K562 (cell line): ENCODE measurements at regions not wholly inside any gene's neighbourhood (a gene's known extent, or its start where the extent isn't known, plus 50 kb on each side); places are given as distances from the start of the nearest gene placed in this dataset.

Experiments used
- C11orf30 ChIP-seq: fragments of 450-650 bp; IDR thresholded peaks from 2 replicates; pipeline ENCODE4 v1.6.1; 2016; ENCODE audit warnings: low read depth, mild to moderate bottlenecking
- CAMTA2 ChIP-seq: fragments of 250-450 bp; sonication (Bioruptor Pico); conservative IDR thresholded peaks from 2 replicates; pipeline ENCODE4 v1.5.1; 2022
- CEBPB ChIP-seq: fragments of 450-650 bp; IDR thresholded peaks from 2 replicates; pipeline ENCODE4 v1.6.1; 2016; ENCODE audit warnings: missing genetic modification characterization, missing compliant biosample characterization
- EHMT2 ChIP-seq: fragments of 450-650 bp; IDR thresholded peaks from 2 replicates; pipeline ENCODE4 v1.6.1; 2018; ENCODE audit warnings: antibody characterized with exemption
- GABPB1 ChIP-seq: sonication (generic); formaldehyde crosslinking; IDR thresholded peaks from 2 replicates; pipeline ENCODE4 v1.8.0; 2022; ENCODE audit warnings: mild to moderate bottlenecking, missing genetic modification reagents
- HNRNPK ChIP-seq: fragments of 200-400 bp; formaldehyde crosslinking; IDR thresholded peaks from one replicate; pipeline ENCODE4 v1.6.1; 2018; ENCODE audit warnings: mild to moderate bottlenecking, low read depth, low read length; ENCODE audit not compliant: poor library complexity, severe bottlenecking
- KAT7 ChIP-seq: sonication (generic); formaldehyde crosslinking; IDR thresholded peaks from 2 replicates; pipeline ENCODE4 v1.8.0; 2022; ENCODE audit warnings: missing genetic modification reagents, mild to moderate bottlenecking, borderline replicate concordance
- MTF1 ChIP-seq: fragments of 250-450 bp; sonication (Bioruptor Pico); IDR thresholded peaks from 2 replicates; pipeline ENCODE4 v1.9.0; 2021; ENCODE audit warnings: moderate library complexity, mild to moderate bottlenecking, inconsistent platforms, borderline replicate concordance
- RBM22 ChIP-seq: fragments of 200-400 bp; formaldehyde crosslinking; IDR thresholded peaks from 2 replicates; pipeline ENCODE4 v1.6.1; 2018; ENCODE audit warnings: low read length, low read depth; ENCODE audit not compliant: poor library complexity, severe bottlenecking
- RHOXF2B ChIP-seq: fragments of 250-450 bp; sonication (Bioruptor Pico); conservative IDR thresholded peaks from 2 replicates; pipeline ENCODE4 v1.5.1; 2021
- SIN3B ChIP-seq: fragments of 450-650 bp; IDR thresholded peaks from 2 replicates; pipeline ENCODE4 v1.6.1; 2017; ENCODE audit warnings: low read depth, mild to moderate bottlenecking, moderate library complexity
- SREBF2 ChIP-seq: sonication (generic); formaldehyde crosslinking; IDR thresholded peaks from 2 replicates; pipeline ENCODE4 v1.4.0; 2020; ENCODE audit warnings: mild to moderate bottlenecking, missing genetic modification reagents
- SRSF9 ChIP-seq: fragments of 200-400 bp; formaldehyde crosslinking; IDR thresholded peaks from 2 replicates; pipeline ENCODE4 v1.6.1; 2017; ENCODE audit warnings: low read depth, low read length, borderline replicate concordance
- TAF1 ChIP-seq: IDR thresholded peaks from 2 replicates; pipeline ENCODE4 v1.6.1; 2011; ENCODE audit warnings: mild to moderate bottlenecking, low read length, moderate library complexity; ENCODE audit not compliant: insufficient read depth, control insufficient read depth, severe bottlenecking; ENCODE audit errors: extremely low read depth
- ZBTB17 ChIP-seq: fragments of 450-650 bp; formaldehyde crosslinking; IDR thresholded peaks from 2 replicates; pipeline ENCODE4 v1.4.0; 2020; ENCODE audit warnings: mild to moderate bottlenecking
- ZFP36 ChIP-seq: fragments of 150-350 bp; IDR thresholded peaks from 2 replicates; pipeline ENCODE4 v1.6.1; 2018; ENCODE audit warnings: low read length, low read depth; ENCODE audit not compliant: partially characterized antibody
- ZNF121 ChIP-seq: sonication (generic); formaldehyde crosslinking; conservative IDR thresholded peaks from 2 replicates; pipeline ENCODE4 v1.8.0; 2022; ENCODE audit warnings: missing genetic modification reagents
- ZNF134 ChIP-seq: fragments of 250-450 bp; sonication (Bioruptor Pico); conservative IDR thresholded peaks from 2 replicates; pipeline ENCODE4 v1.4.0; 2020
- ZNF197 ChIP-seq: fragments of 200-800 bp; sonication (Bioruptor generic); IDR thresholded peaks from 2 replicates; pipeline ENCODE4 v1.6.1; 2016; ENCODE audit warnings: low read depth, missing genetic modification characterization, missing compliant biosample characterization
- ZNF444 ChIP-seq: fragments of 250-450 bp; sonication (Bioruptor Pico); IDR thresholded peaks from 2 replicates; pipeline ENCODE4 v1.4.0; 2020; ENCODE audit warnings: mild to moderate bottlenecking, moderate library complexity
- TF ChIP-seq, protein P1 (sequence below): sonication (generic); formaldehyde crosslinking; IDR thresholded peaks from 2 replicates; pipeline ENCODE4 v1.9.0; 2022; ENCODE audit warnings: mild to moderate bottlenecking, missing genetic modification reagents
- TF ChIP-seq, protein P2 (sequence below): IDR thresholded peaks from 2 replicates; pipeline ENCODE4 v1.6.1; 2011; ENCODE audit warnings: borderline replicate concordance, low read depth, mild to moderate bottlenecking, moderate library complexity, low read length; ENCODE audit not compliant: insufficient read depth, poor library complexity, severe bottlenecking
- TF ChIP-seq, protein P3 (sequence below): fragments of 250-450 bp; sonication (Bioruptor Pico); IDR thresholded peaks from 2 replicates; pipeline ENCODE4 v1.8.0; 2022; ENCODE audit warnings: moderate library complexity, mild to moderate bottlenecking, inconsistent platforms
- TF ChIP-seq, protein P4 (sequence below): fragments of 450-650 bp; IDR thresholded peaks from 2 replicates; pipeline ENCODE4 v1.6.1; 2017; ENCODE audit warnings: antibody characterized with exemption, mild to moderate bottlenecking

DNA sequence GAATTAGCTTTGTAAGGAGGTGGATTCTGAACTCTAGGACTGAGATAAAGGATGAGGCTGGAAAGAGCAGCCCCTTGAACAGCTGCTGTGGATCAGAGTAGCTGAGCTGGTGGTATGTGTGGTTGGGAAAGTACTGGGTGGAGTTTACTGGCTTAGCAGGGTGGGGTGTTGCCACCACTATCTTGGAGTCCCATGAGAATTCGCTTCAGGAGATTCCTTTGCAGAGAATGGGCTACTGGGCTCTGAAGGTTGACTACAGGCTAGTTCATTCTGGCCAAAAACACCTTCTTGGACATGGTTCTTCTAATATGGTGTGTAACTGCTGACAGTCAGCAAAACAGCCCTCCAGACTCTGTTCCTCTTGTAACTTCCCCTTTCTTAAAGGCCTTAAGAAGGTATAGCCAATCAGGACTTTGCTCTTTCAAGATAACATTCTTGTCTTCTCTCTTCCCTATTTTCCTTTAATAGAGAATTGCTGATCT lies 52.7 kb downstream of the TET3 start (continued):
- TF ChIP-seq HNRNPK (no peak), CEBPB (tag) (peak; percentile 30; the same call in 1 of the 2 replicates), C11orf30 (peak; percentile 95), ZNF134 (no peak), ZFP36 (no peak), SREBF2 (CRISPR knock-in tag) (no peak), KAT7 (CRISPR knock-in tag) (peak; percentile 32; the same call in 1 of the 2 replicates), TAF1 (no peak), RBM22 (no peak), ZNF444 (no peak), GABPB1 (CRISPR knock-in tag) (no peak), ZNF121 (no peak), SIN3B (no peak), RHOXF2B (CRISPR knock-in tag) (no peak), MTF1 (CRISPR knock-in tag) (no peak), EHMT2 (no peak), ZNF197 (no peak), SRSF9 (no peak), CAMTA2 (CRISPR knock-in tag) (no peak), ZBTB17 (no peak)
- TF ChIP-seq, protein P1, sequence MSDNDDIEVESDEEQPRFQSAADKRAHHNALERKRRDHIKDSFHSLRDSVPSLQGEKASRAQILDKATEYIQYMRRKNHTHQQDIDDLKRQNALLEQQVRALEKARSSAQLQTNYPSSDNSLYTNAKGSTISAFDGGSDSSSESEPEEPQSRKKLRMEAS (CRISPR knock-in tag): no peak
- TF ChIP-seq, protein P2, sequence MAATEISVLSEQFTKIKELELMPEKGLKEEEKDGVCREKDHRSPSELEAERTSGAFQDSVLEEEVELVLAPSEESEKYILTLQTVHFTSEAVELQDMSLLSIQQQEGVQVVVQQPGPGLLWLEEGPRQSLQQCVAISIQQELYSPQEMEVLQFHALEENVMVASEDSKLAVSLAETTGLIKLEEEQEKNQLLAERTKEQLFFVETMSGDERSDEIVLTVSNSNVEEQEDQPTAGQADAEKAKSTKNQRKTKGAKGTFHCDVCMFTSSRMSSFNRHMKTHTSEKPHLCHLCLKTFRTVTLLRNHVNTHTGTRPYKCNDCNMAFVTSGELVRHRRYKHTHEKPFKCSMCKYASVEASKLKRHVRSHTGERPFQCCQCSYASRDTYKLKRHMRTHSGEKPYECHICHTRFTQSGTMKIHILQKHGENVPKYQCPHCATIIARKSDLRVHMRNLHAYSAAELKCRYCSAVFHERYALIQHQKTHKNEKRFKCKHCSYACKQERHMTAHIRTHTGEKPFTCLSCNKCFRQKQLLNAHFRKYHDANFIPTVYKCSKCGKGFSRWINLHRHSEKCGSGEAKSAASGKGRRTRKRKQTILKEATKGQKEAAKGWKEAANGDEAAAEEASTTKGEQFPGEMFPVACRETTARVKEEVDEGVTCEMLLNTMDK: no peak
- TF ChIP-seq, protein P3, sequence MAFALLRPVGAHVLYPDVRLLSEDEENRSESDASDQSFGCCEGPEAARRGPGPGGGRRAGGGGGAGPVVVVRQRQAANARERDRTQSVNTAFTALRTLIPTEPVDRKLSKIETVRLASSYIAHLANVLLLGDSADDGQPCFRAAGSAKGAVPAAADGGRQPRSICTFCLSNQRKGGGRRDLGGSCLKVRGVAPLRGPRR: no peak
- TF ChIP-seq, protein P4, sequence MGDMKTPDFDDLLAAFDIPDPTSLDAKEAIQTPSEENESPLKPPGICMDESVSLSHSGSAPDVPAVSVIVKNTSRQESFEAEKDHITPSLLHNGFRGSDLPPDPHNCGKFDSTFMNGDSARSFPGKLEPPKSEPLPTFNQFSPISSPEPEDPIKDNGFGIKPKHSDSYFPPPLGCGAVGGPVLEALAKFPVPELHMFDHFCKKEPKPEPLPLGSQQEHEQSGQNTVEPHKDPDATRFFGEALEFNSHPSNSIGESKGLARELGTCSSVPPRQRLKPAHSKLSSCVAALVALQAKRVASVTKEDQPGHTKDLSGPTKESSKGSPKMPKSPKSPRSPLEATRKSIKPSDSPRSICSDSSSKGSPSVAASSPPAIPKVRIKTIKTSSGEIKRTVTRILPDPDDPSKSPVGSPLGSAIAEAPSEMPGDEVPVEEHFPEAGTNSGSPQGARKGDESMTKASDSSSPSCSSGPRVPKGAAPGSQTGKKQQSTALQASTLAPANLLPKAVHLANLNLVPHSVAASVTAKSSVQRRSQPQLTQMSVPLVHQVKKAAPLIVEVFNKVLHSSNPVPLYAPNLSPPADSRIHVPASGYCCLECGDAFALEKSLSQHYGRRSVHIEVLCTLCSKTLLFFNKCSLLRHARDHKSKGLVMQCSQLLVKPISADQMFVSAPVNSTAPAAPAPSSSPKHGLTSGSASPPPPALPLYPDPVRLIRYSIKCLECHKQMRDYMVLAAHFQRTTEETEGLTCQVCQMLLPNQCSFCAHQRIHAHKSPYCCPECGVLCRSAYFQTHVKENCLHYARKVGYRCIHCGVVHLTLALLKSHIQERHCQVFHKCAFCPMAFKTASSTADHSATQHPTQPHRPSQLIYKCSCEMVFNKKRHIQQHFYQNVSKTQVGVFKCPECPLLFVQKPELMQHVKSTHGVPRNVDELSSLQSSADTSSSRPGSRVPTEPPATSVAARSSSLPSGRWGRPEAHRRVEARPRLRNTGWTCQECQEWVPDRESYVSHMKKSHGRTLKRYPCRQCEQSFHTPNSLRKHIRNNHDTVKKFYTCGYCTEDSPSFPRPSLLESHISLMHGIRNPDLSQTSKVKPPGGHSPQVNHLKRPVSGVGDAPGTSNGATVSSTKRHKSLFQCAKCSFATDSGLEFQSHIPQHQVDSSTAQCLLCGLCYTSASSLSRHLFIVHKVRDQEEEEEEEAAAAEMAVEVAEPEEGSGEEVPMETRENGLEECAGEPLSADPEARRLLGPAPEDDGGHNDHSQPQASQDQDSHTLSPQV: 0 out of 2 replicates have a peak, but pooled peaks have one; percentile 20
